B cell (primary cell): ENCODE measurements at regions not wholly inside any gene's neighbourhood (a gene's known extent, or its start where the extent isn't known, plus 50 kb on each side); places are given as distances from the start of the nearest gene placed in this dataset.

Experiments used
- ATAC-seq: fragments of 200-7000 bp; cut with Tn5 transposase; one replicate; pipeline ENCODE4 v1.10.0; 2021; ENCODE audit warnings: low read depth, mild to moderate bottlenecking, moderate number of reproducible peaks, moderate library complexity
- CTCF ChIA-PET: fragments of 350-600 bp; sonication (Branson Sonifier 250); formaldehyde crosslinking; loops from one replicate; lab custom pipeline; 2021; ENCODE audit warnings: antibody characterized with exemption, inconsistent platforms; lab: Charles Lee
- POLR2A ChIA-PET: fragments of 350-600 bp; sonication (Branson Sonifier 250); formaldehyde crosslinking; loops from one replicate; lab custom pipeline; 2021; ENCODE audit warnings: antibody characterized with exemption; lab: Charles Lee
- DNase-seq: peaks from one replicate; pipeline ENCODE4 v3.0.0; 2013
- H2AFZ ChIP-seq: 2 replicates; pipeline ENCODE4 v1.6.1; 2012; ENCODE audit warnings: mild to moderate bottlenecking, low read depth, low read length; ENCODE audit not compliant: insufficient read depth, poor library complexity, severe bottlenecking
- H3K27ac ChIP-seq, 2 donors: 1 replicate in 1 of 2; 2 replicates in 1 of 2; pipeline ENCODE4 v1.5.1; 2012 to 2013; ENCODE audit warnings: low read length in 2 of 2, mild to moderate bottlenecking in 2 of 2, moderate library complexity in 1 of 2
- H3K27me3 ChIP-seq, 4 experiments: fragments of 200-600 bp in 1 of 4; sonication (generic) in 1 of 4; replicated peaks in 1 of 4; 1 replicate in 2 of 4; 2 replicates in 2 of 4; pipeline versions ENCODE4 v1.6.1 to v1.7.0; 2013 to 2016; ENCODE audit warnings: low read length in 3 of 4, mild to moderate bottlenecking in 2 of 4, mixed read lengths in 1 of 4, moderate library complexity in 1 of 4; ENCODE audit not compliant: insufficient read depth in 4 of 4, control insufficient read depth in 3 of 4; ENCODE audit errors: control extremely low read depth in 1 of 4
- H3K36me3 ChIP-seq, 2 experiments: replicated peaks in 1 of 2; 1 replicate in 1 of 2; 2 replicates in 1 of 2; pipeline versions ENCODE4 v1.6.1 to v1.7.1; 2013; ENCODE audit warnings: low read length in 1 of 2; ENCODE audit not compliant: insufficient read depth in 2 of 2, control insufficient read depth in 1 of 2; ENCODE audit errors: control extremely low read depth in 1 of 2, extremely low read depth in 1 of 2
- H3K4me1 ChIP-seq, 2 donors: fragments of 200-600 bp in 1 of 2; sonication (generic) in 1 of 2; 1 replicate in 1 of 2; 2 replicates in 1 of 2; pipeline versions ENCODE4 v1.5.1 to v1.6.1; 2013 to 2017; ENCODE audit warnings: low read length in 2 of 2; ENCODE audit not compliant: control insufficient read depth in 2 of 2, insufficient read depth in 2 of 2
- H3K4me2 ChIP-seq: replicated peaks from 2 replicates; pipeline ENCODE3; 2012; ENCODE audit warnings: mild to moderate bottlenecking, low read depth, low read length; ENCODE audit not compliant: poor library complexity, severe bottlenecking
- H3K4me3 ChIP-seq, 5 experiments: fragments of 200-600 bp in 1 of 5; sonication (generic) in 1 of 5; 1 replicate in 3 of 5; 2 replicates in 2 of 5; pipeline versions ENCODE4 v1.5.1 to v1.7.0; 2011 to 2016; ENCODE audit warnings: low read length in 4 of 5, mild to moderate bottlenecking in 4 of 5, low read depth in 2 of 5, control low read depth in 1 of 5, moderate library complexity in 1 of 5; ENCODE audit not compliant: insufficient read depth in 1 of 5; ENCODE audit errors: control extremely low read depth in 1 of 5, extremely low read depth in 1 of 5
- H3K79me2 ChIP-seq: fragments of 200-600 bp; sonication (generic); one replicate; pipeline ENCODE4 v1.6.0; 2016; ENCODE audit warnings: low read length; ENCODE audit not compliant: control insufficient read depth, insufficient read depth
- H3K9ac ChIP-seq: fragments of 200-600 bp; sonication (generic); 2 replicates; pipeline ENCODE4 v1.6.1; 2017; ENCODE audit warnings: mild to moderate bottlenecking, low read length, moderate library complexity
- H3K9me3 ChIP-seq, 3 donors: one replicate each; pipeline versions ENCODE4 v1.6.1 to v1.7.1; 2013; ENCODE audit warnings: low read length in 2 of 3; ENCODE audit not compliant: control insufficient read depth in 2 of 3, insufficient read depth in 1 of 3; ENCODE audit errors: control extremely low read depth in 1 of 3
- H4K20me1 ChIP-seq: 2 replicates; pipeline ENCODE4 v1.6.0; 2012; ENCODE audit warnings: mild to moderate bottlenecking, low read length; ENCODE audit not compliant: insufficient read depth, control insufficient read depth, poor library complexity, severe bottlenecking
- H3K27ac Mint-ChIP-seq: one replicate; pipeline ENCODE4 v1.8.0; 2021; ENCODE audit warnings: mixed read lengths
- H3K27me3 Mint-ChIP-seq: one replicate; pipeline ENCODE4 v1.8.0; 2021; ENCODE audit warnings: mixed read lengths
- H3K4me1 Mint-ChIP-seq: one replicate; pipeline ENCODE4 v1.8.0; 2021; ENCODE audit warnings: mixed read lengths
- H3K4me3 Mint-ChIP-seq: one replicate; pipeline ENCODE4 v1.8.0; 2021; ENCODE audit warnings: mixed read lengths
- H3K9me3 Mint-ChIP-seq: one replicate; pipeline ENCODE4 v1.8.0; 2022; ENCODE audit warnings: mixed read lengths; ENCODE audit not compliant: insufficient read depth
- EZH2 ChIP-seq: IDR thresholded peaks from 2 replicates; pipeline ENCODE4 v1.6.1; 2012; ENCODE audit warnings: borderline replicate concordance, low read depth, mild to moderate bottlenecking, moderate library complexity, low read length; ENCODE audit not compliant: insufficient read depth, poor library complexity, severe bottlenecking
- WGBS: methylation state at CpG from one replicate; pipeline ENCODE4 v1.1.5; 2013; ENCODE audit warnings: missing lambda C conversion rate; ENCODE audit not compliant: insufficient coverage; 5-methylcytosine and 5-hydroxymethylcytosine counted together
- intact Hi-C: fragments of 100-400 bp; cut with micrococcal nuclease; formaldehyde crosslinking; loops from one replicate; pipeline ENCODE4 v1.10.0; 2022
- TF ChIP-seq, protein P1 (sequence below): fragments of 200-600 bp; IDR thresholded peaks from one replicate; pipeline ENCODE4 v1.8.0; 2022; ENCODE audit warnings: antibody characterized with exemption, mild to moderate bottlenecking

DNA sequence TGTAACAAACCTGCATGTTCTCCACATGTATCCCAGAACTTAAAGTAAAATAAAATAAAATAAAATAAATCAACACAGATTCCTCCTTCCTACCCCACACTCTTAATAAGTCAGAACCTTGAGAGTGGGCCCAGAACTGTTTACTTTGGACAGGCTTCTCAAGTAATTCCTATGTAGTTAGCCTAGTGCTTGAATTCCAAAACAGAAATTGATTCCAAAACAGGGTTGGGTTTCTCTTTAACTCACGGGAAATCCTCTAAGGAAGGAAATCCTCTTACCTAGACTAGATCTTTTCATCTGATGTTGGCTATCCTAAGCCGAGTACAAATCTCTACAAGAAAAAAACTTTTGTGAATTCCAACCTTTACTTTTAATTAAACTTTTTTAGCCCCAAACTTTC is 324.7 kb upstream of the C16orf82 start:
- Mint-ChIP-seq H3K27ac (no peak overlapping the region), H3K27me3 (peaks cover 23% of the 10 kb centered on the region), H3K4me1 (no peaks in the 10 kb centered on the region), H3K9me3 (no peaks in the 10 kb centered on the region), H3K4me3 (no peak overlapping the region)
- H3K4me2 ChIP-seq, result no peak overlapping the region
- no peaks in the 10 kb centered on the region for H3K9me3 ChIP-seq
- TF ChIP-seq, protein P1, sequence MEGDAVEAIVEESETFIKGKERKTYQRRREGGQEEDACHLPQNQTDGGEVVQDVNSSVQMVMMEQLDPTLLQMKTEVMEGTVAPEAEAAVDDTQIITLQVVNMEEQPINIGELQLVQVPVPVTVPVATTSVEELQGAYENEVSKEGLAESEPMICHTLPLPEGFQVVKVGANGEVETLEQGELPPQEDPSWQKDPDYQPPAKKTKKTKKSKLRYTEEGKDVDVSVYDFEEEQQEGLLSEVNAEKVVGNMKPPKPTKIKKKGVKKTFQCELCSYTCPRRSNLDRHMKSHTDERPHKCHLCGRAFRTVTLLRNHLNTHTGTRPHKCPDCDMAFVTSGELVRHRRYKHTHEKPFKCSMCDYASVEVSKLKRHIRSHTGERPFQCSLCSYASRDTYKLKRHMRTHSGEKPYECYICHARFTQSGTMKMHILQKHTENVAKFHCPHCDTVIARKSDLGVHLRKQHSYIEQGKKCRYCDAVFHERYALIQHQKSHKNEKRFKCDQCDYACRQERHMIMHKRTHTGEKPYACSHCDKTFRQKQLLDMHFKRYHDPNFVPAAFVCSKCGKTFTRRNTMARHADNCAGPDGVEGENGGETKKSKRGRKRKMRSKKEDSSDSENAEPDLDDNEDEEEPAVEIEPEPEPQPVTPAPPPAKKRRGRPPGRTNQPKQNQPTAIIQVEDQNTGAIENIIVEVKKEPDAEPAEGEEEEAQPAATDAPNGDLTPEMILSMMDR, result no peak
- TF ChIP-seq EZH2, result no peak
- ATAC-seq, result no peak
- intact Hi-C loops, result no loop called here
- H2AFZ ChIP-seq, result no peak overlapping the region
- CTCF ChIA-PET, result no interaction called here
- H3K9ac ChIP-seq, result no peak overlapping the region
- H3K27me3 ChIP-seq, result peaks cover 0 to 2% (median 0%) of the 10 kb centered on the region in 4 experiments
- no peak for DNase-seq
- H3K27ac ChIP-seq, result no peak overlapping the region
- no peaks in the 10 kb centered on the region for H3K36me3 ChIP-seq
- no peaks in the 10 kb centered on the region for H3K79me2 ChIP-seq
- H3K4me1 ChIP-seq, result no peaks in the 10 kb centered on the region
- no peaks in the 10 kb centered on the region for H4K20me1 ChIP-seq
- H3K4me3 ChIP-seq, result no peak overlapping the region
- POLR2A ChIA-PET, result no interaction called here
- WGBS, result 50% methylated on average over 2 of the region's 2 CpGs

- no peak overlapping the region for H3K27ac Mint-ChIP-seq
- WGBS, result 0% methylated on average over 1 of the region's 5 CpGs
- no peaks in the 10 kb centered on the region for H3K4me1 Mint-ChIP-seq
Measured at GRCh38 chr16:26744430-26744829, 322.3 kb upstream of the C16orf82 start.

More at GRCh38 chr16:26744430-26744829, 322.3 kb upstream of the C16orf82 start:
- no peaks in the 10 kb centered on the region for H3K36me3 ChIP-seq
- no peak overlapping the region for H3K4me3 Mint-ChIP-seq
- H3K4me2 ChIP-seq, result no peak overlapping the region
- ChIA-PET POLR2A (no interaction called here), CTCF (no interaction called here)
- DNase-seq (no peak), ATAC-seq (no peak)
- H3K4me3 ChIP-seq, result no peak overlapping the region
- intact Hi-C loops, result no loop called here
- H2AFZ ChIP-seq, result no peak overlapping the region
- no peaks in the 10 kb centered on the region for H3K79me2 ChIP-seq
- no peak for TF ChIP-seq EZH2
- TF ChIP-seq, protein P1, result no peak
- H3K4me1 ChIP-seq, result no peaks in the 10 kb centered on the region
- H4K20me1 ChIP-seq, result no peaks in the 10 kb centered on the region
- no peaks in the 10 kb centered on the region for H3K9me3 Mint-ChIP-seq
- no peak overlapping the region for H3K9ac ChIP-seq
- no peak overlapping the region for H3K27ac ChIP-seq
- no peaks in the 10 kb centered on the region for H3K9me3 ChIP-seq
- H3K27me3 ChIP-seq, result peaks cover 0 to 2% (median 0%) of the 10 kb centered on the region in 4 experiments
- H3K27me3 Mint-ChIP-seq, result peaks cover 24% of the 10 kb centered on the region
